ENCODE measurements at regions not wholly inside any gene's neighbourhood (a gene's known extent, or its start where the extent isn't known, plus 50 kb on each side); places are given as distances from the start of the nearest gene placed in this dataset.

DNA sequence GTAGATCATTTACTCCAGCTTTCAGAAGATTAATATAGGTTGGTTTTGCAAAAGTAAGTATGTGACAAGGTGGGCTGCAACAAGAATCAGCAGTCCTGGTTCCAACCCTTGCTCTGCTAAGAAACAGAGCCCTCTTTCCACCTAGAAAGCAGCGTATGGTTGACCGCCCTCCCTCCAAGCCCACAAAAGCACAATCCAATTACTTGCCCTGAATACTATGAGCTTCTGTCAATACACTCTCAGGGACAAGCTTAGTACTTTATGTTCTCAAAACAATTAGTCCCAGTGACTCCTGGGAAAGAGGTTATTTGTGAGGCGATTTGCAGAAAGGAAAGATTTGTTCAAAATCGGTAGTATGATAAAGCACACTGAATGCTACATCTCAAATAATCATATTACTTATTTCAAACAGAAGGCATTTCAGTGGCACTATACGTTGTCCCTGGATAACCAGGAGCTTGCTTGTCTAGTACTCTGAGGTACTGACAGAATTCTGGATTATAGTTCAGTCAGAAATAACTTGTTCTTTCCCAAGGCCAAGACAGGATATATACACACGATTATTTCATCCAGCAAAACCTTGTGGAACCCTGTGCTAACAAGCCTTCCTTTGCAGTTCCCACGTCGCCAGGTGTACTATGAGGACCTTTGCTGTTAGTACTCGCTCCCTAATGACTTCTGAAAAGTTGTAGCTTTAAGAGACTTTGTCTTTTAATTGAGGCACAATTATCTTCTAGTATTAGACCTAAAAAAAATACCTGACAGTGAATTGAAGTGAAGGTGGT is 96.9 kb upstream of the ADTRP start:
- TF ChIP-seq CTCF (conservative IDR thresholded peaks at IDR 0.05 in 1 of 2, IDR thresholded peaks at IDR 0.05 in 1 of 2; ENCODE audit: extremely low read depth in 1 of 2, insufficient read depth in 1 of 2, low read depth in 1 of 2, low read length in 2 of 2) (no peak), EZH2 (IDR thresholded peaks at IDR 0.05; ENCODE audit: borderline replicate concordance, low read length) (no peak)

All from mammary epithelial cell (primary cell).